Smooth muscle cell (in vitro differentiated cells): ENCODE measurements at regions not wholly inside any gene's neighbourhood (a gene's known extent, or its start where the extent isn't known, plus 50 kb on each side); places are given as distances from the start of the nearest gene placed in this dataset.

Experiments
- DNase-seq: peaks from one replicate; lab custom pipeline; 2025; ENCODE audit not compliant: unreplicated experiment; lab: John Stamatoyannopoulos, UW
- H2AFZ ChIP-seq: fragments of 200-600 bp; sonication (generic); 2 replicates; pipeline ENCODE4 v1.6.0; 2016; ENCODE audit warnings: antibody characterized with exemption, low read depth, mild to moderate bottlenecking
- H3F3A ChIP-seq: fragments of 200-600 bp; sonication (generic); 2 replicates; pipeline ENCODE4 v1.6.0; 2017; ENCODE audit warnings: antibody characterized with exemption, low read depth
- H3K27ac ChIP-seq: fragments of 200-600 bp; sonication (generic); 2 replicates; pipeline ENCODE4 v1.5.1; 2016; ENCODE audit warnings: low read depth, mild to moderate bottlenecking
- H3K27me3 ChIP-seq: fragments of 200-600 bp; sonication (generic); 2 replicates; pipeline ENCODE4 v1.6.1; 2016; ENCODE audit warnings: low read depth, mild to moderate bottlenecking
- H3K36me3 ChIP-seq: fragments of 200-600 bp; sonication (generic); 2 replicates; pipeline ENCODE4 v1.5.1; 2016; ENCODE audit warnings: low read depth
- H3K4me1 ChIP-seq: fragments of 200-600 bp; sonication (generic); 2 replicates; pipeline ENCODE4 v1.5.1; 2016; ENCODE audit warnings: low read depth
- H3K4me2 ChIP-seq: fragments of 200-600 bp; sonication (generic); 2 replicates; pipeline ENCODE4 v1.6.0; 2016; ENCODE audit warnings: mild to moderate bottlenecking
- H3K4me3 ChIP-seq: fragments of 200-600 bp; sonication (generic); 2 replicates; pipeline ENCODE4 v1.5.1; 2016; ENCODE audit warnings: mild to moderate bottlenecking
- H3K79me2 ChIP-seq: fragments of 200-600 bp; sonication (generic); 2 replicates; pipeline ENCODE4 v1.6.0; 2016; ENCODE audit warnings: low read depth, mild to moderate bottlenecking
- H3K9ac ChIP-seq: fragments of 200-600 bp; sonication (generic); 2 replicates; pipeline ENCODE4 v1.6.0; 2016; ENCODE audit warnings: low read depth
- H3K9me3 ChIP-seq: fragments of 200-600 bp; sonication (generic); replicated peaks from 2 replicates; pipeline ENCODE4 v1.5.1; 2016; ENCODE audit warnings: low read depth
- H4K20me1 ChIP-seq: fragments of 200-600 bp; sonication (generic); 2 replicates; pipeline ENCODE4 v1.6.0; 2016; ENCODE audit warnings: low read depth
- CTCF ChIP-seq: fragments of 200-600 bp; sonication (generic); IDR thresholded peaks from 2 replicates; pipeline ENCODE4 v1.5.1; 2017; ENCODE audit warnings: borderline replicate concordance, mild to moderate bottlenecking, antibody characterized with exemption; ENCODE audit not compliant: insufficient read depth, poor library complexity, severe bottlenecking
- WGBS: methylation state at CpG from one replicate; pipeline ENCODE4 v1.1.7; 2016; ENCODE audit warnings: low lambda C conversion rate; 5-methylcytosine and 5-hydroxymethylcytosine counted together

- Histone ChIP-seq H3F3A (no peaks in the 10 kb centered on the region), H3K79me2 (no peaks in the 10 kb centered on the region), H3K4me1 (peaks cover 5% of the 10 kb centered on the region), H4K20me1 (no peaks in the 10 kb centered on the region), H3K27me3 (no peaks in the 10 kb centered on the region), H3K9ac (no peak overlapping the region), H3K9me3 (no peaks in the 10 kb centered on the region), H3K36me3 (no peaks in the 10 kb centered on the region), H3K4me3 (no peak overlapping the region), H3K27ac (no peak overlapping the region), H2AFZ (no peak overlapping the region), H3K4me2 (no peak overlapping the region)
- WGBS, result 93% methylated on average over 1 of the region's 1 CpG
- no peak for DNase-seq
- TF ChIP-seq CTCF, result no peak
Measured at GRCh38 chr18:41783879-41784278, 171.2 kb upstream of the PIK3C3 start.

- 76% methylated on average over 5 of the region's 5 CpGs for WGBS
- Histone ChIP-seq H3K9ac (no peak overlapping the region), H2AFZ (no peak overlapping the region), H4K20me1 (no peaks in the 10 kb centered on the region), H3K4me1 (peaks cover 5% of the 10 kb centered on the region), H3K36me3 (no peaks in the 10 kb centered on the region), H3K4me3 (no peak overlapping the region), H3K4me2 (no peak overlapping the region), H3K79me2 (no peaks in the 10 kb centered on the region), H3K27ac (no peak overlapping the region), H3F3A (no peaks in the 10 kb centered on the region), H3K9me3 (no peaks in the 10 kb centered on the region), H3K27me3 (no peaks in the 10 kb centered on the region)
- TF ChIP-seq CTCF, result no peak
- DNase-seq, result no peak
Measured at GRCh38 chr18:41783065-41783818, 171.8 kb upstream of the PIK3C3 start.

GRCh38 chr18:41771973-41772372 is 183.1 kb upstream of the PIK3C3 start:
- H3K27ac ChIP-seq, result no peak overlapping the region
- 100% methylated on average over 1 of the region's 1 CpG for WGBS
- no peak overlapping the region for H3K9ac ChIP-seq
- H2AFZ ChIP-seq, result no peak overlapping the region
- no peak overlapping the region for H3K4me2 ChIP-seq
- H3K36me3 ChIP-seq, result no peaks in the 10 kb centered on the region
- H3K4me3 ChIP-seq, result no peak overlapping the region
- no peaks in the 10 kb centered on the region for H4K20me1 ChIP-seq
- H3K9me3 ChIP-seq, result no peaks in the 10 kb centered on the region
- H3F3A ChIP-seq, result no peaks in the 10 kb centered on the region
- peaks cover 12% of the 10 kb centered on the region for H3K27me3 ChIP-seq
- H3K79me2 ChIP-seq, result no peaks in the 10 kb centered on the region
- no peak for TF ChIP-seq CTCF
- no peaks in the 10 kb centered on the region for H3K4me1 ChIP-seq
- no peak for DNase-seq

GRCh38 chr18:41769265-41769664 is 185.8 kb upstream of the PIK3C3 start:
- no peak overlapping the region for H3K4me2 ChIP-seq
- H3K9ac ChIP-seq, result no peak overlapping the region
- H3K27me3 ChIP-seq, result peaks cover 12% of the 10 kb centered on the region
- no peak overlapping the region for H3K4me3 ChIP-seq
- H3K36me3 ChIP-seq, result no peaks in the 10 kb centered on the region
- no peaks in the 10 kb centered on the region for H3K4me1 ChIP-seq
- H3K9me3 ChIP-seq, result no peaks in the 10 kb centered on the region
- no peak overlapping the region for H3K27ac ChIP-seq
- H4K20me1 ChIP-seq, result no peaks in the 10 kb centered on the region
- 100% methylated on average over 1 of the region's 1 CpG for WGBS
- no peak overlapping the region for H2AFZ ChIP-seq
- no peaks in the 10 kb centered on the region for H3K79me2 ChIP-seq
- DNase-seq, result no peak
- TF ChIP-seq CTCF, result no peak
- no peaks in the 10 kb centered on the region for H3F3A ChIP-seq
